ENCODE measurements at regions not wholly inside any gene's neighbourhood (a gene's known extent, or its start where the extent isn't known, plus 50 kb on each side); places are given as distances from the start of the nearest gene placed in this dataset.

- TF ChIP-seq CTCF (IDR thresholded peaks at IDR 0.05; ENCODE audit: insufficient read depth, low read length) = no peak
- no peak for TF ChIP-seq REST (IDR thresholded peaks at IDR 0.05; ENCODE audit: insufficient replicate concordance, low read depth)
These were observed 137.0 kb upstream of the MDM1 start for GRCh38 chr12:68469113-68469512.
